H9 (cell line): ENCODE measurements at regions not wholly inside any gene's neighbourhood (a gene's known extent, or its start where the extent isn't known, plus 50 kb on each side); places are given as distances from the start of the nearest gene placed in this dataset.

ENCODE experiments used
- DNase-seq: peaks from one replicate; pipeline ENCODE4 v3.0.0-alpha.2; 2017
- H2AFZ ChIP-seq: one replicate; pipeline ENCODE4 v1.6.1; 2013; ENCODE audit warnings: mild to moderate bottlenecking, low read length, control low read depth, moderate library complexity
- H2AK5ac ChIP-seq: 2 replicates; pipeline ENCODE4 v1.6.1; 2013; ENCODE audit warnings: low read length, control low read depth, mixed read lengths; ENCODE audit not compliant: insufficient read length
- H2BK120ac ChIP-seq: one replicate; pipeline ENCODE4 v1.6.1; 2013; ENCODE audit warnings: low read depth, mild to moderate bottlenecking, low read length, control low read depth, inconsistent platforms; ENCODE audit not compliant: poor library complexity, severe bottlenecking
- H2BK12ac ChIP-seq: 2 replicates; pipeline ENCODE4 v1.6.1; 2013; ENCODE audit warnings: low read length, control low read depth, mixed read lengths, low read depth; ENCODE audit not compliant: insufficient read length
- H2BK15ac ChIP-seq: 2 replicates; pipeline ENCODE4 v1.6.1; 2013; ENCODE audit warnings: low read depth, low read length, control low read depth
- H2BK20ac ChIP-seq: one replicate; pipeline ENCODE4 v1.6.1; 2013; ENCODE audit warnings: low read depth, mild to moderate bottlenecking, low read length, control low read depth, inconsistent platforms; ENCODE audit not compliant: poor library complexity, severe bottlenecking
- H2BK5ac ChIP-seq: 2 replicates; pipeline ENCODE4 v1.6.1; 2013; ENCODE audit warnings: low read length, control low read depth, mixed read lengths; ENCODE audit not compliant: insufficient read length
- H3K14ac ChIP-seq: 2 replicates; pipeline ENCODE4 v1.6.1; 2013; ENCODE audit warnings: low read length, control low read depth; ENCODE audit not compliant: insufficient read depth
- H3K18ac ChIP-seq: 2 replicates; pipeline ENCODE4 v1.6.1; 2013; ENCODE audit warnings: low read depth, mild to moderate bottlenecking, mixed read lengths, low read length, control low read depth; ENCODE audit not compliant: insufficient read length
- H3K23ac ChIP-seq: 2 replicates; pipeline ENCODE4 v1.6.1; 2013; ENCODE audit warnings: low read length, control low read depth, mixed read lengths, low read depth; ENCODE audit not compliant: insufficient read length
- H3K23me2 ChIP-seq: 2 replicates; pipeline ENCODE4 v1.6.1; 2013; ENCODE audit warnings: low read depth, mild to moderate bottlenecking, mixed read lengths, low read length, control low read depth; ENCODE audit not compliant: insufficient read length, poor library complexity, severe bottlenecking
- H3K27ac ChIP-seq: 2 replicates; pipeline ENCODE4 v1.5.1; 2013; ENCODE audit warnings: low read length, control low read depth, mixed read lengths, low read depth; ENCODE audit not compliant: insufficient read length
- H3K27me3 ChIP-seq: 2 replicates; pipeline ENCODE4 v1.6.1; 2013; ENCODE audit warnings: low read length, control low read depth, inconsistent platforms; ENCODE audit not compliant: insufficient read depth
- H3K4ac ChIP-seq: 2 replicates; pipeline ENCODE4 v1.6.1; 2013; ENCODE audit warnings: low read depth, mild to moderate bottlenecking, control low read depth, inconsistent platforms, low read length, moderate library complexity
- H3K4me1 ChIP-seq: 2 replicates; pipeline ENCODE4 v1.6.1; 2013; ENCODE audit warnings: low read length, control low read depth, inconsistent platforms; ENCODE audit not compliant: insufficient read depth
- H3K4me2 ChIP-seq: 2 replicates; pipeline ENCODE4 v1.6.1; 2013; ENCODE audit warnings: low read length, control low read depth, mixed read lengths; ENCODE audit not compliant: insufficient read length, insufficient read depth
- H3K56ac ChIP-seq: 2 replicates; pipeline ENCODE4 v1.6.1; 2013; ENCODE audit warnings: low read depth, mild to moderate bottlenecking, mixed read lengths, low read length, control low read depth; ENCODE audit not compliant: insufficient read length
- H3K79me1 ChIP-seq: 2 replicates; pipeline ENCODE4 v1.6.1; 2013; ENCODE audit warnings: low read depth, mild to moderate bottlenecking, moderate library complexity, low read length, control low read depth, inconsistent platforms; ENCODE audit not compliant: insufficient read depth, poor library complexity, severe bottlenecking
- H3K79me2 ChIP-seq: 2 replicates; pipeline ENCODE4 v1.6.1; 2013; ENCODE audit warnings: low read length, control low read depth, inconsistent platforms; ENCODE audit not compliant: insufficient read depth
- H3K9ac ChIP-seq: 2 replicates; pipeline ENCODE4 v1.6.1; 2013; ENCODE audit warnings: low read length, control low read depth, mixed read lengths; ENCODE audit not compliant: insufficient read length; ENCODE audit errors: extremely low read depth
- H3K9me3 ChIP-seq: one replicate; pipeline ENCODE4 v1.6.1; 2013; ENCODE audit warnings: low read depth, low read length, inconsistent platforms; ENCODE audit not compliant: control insufficient read depth
- H3T11ph ChIP-seq: one replicate; pipeline ENCODE4 v1.6.1; 2013; ENCODE audit warnings: mild to moderate bottlenecking, low read length, control low read depth, inconsistent platforms
- H4K20me1 ChIP-seq: one replicate; pipeline ENCODE4 v1.6.1; 2013; ENCODE audit not compliant: control insufficient read depth, insufficient read length, insufficient read depth
- H4K5ac ChIP-seq: 2 replicates; pipeline ENCODE4 v1.6.1; 2013; ENCODE audit warnings: low read depth, mild to moderate bottlenecking, mixed read lengths, low read length, control low read depth; ENCODE audit not compliant: insufficient read length
- H4K8ac ChIP-seq: replicated peaks from 2 replicates; pipeline ENCODE4 v1.6.1; 2013; ENCODE audit warnings: low read length, control low read depth, mixed read lengths, low read depth; ENCODE audit not compliant: insufficient read length
- H4K91ac ChIP-seq: 2 replicates; pipeline ENCODE4 v1.6.1; 2013; ENCODE audit warnings: low read depth, mild to moderate bottlenecking, moderate library complexity, mixed read lengths, low read length, control low read depth; ENCODE audit not compliant: insufficient read length
- H3K27ac Mint-ChIP-seq, 3 experiments: 2 replicates in 2 of 3; 3 replicates in 1 of 3; pipeline ENCODE4 v1.8.0; 2020 to 2021; ENCODE audit warnings: mixed read lengths in 3 of 3, mild to moderate bottlenecking in 1 of 3, moderate library complexity in 1 of 3
- H3K27me3 Mint-ChIP-seq: 2 replicates; pipeline ENCODE4 v1.8.0; 2021; ENCODE audit warnings: low read depth, mild to moderate bottlenecking, moderate library complexity, mixed read lengths
- H3K36me3 Mint-ChIP-seq, 3 experiments: 2 replicates in 2 of 3; 3 replicates in 1 of 3; pipeline ENCODE4 v1.8.0; 2020 to 2021; ENCODE audit warnings: low read depth in 3 of 3, mixed read lengths in 3 of 3; ENCODE audit not compliant: insufficient read depth in 1 of 3
- H3K4me1 Mint-ChIP-seq, 2 experiments: 2 replicates each; pipeline ENCODE4 v1.8.0; 2020; ENCODE audit warnings: mixed read lengths in 2 of 2
- H3K4me3 Mint-ChIP-seq, 2 experiments: 2 replicates in 1 of 2; 3 replicates in 1 of 2; pipeline ENCODE4 v1.8.0; 2020 to 2021; ENCODE audit warnings: mild to moderate bottlenecking in 2 of 2, mixed read lengths in 2 of 2, moderate library complexity in 1 of 2
- H3K9me3 Mint-ChIP-seq, 2 experiments: 2 replicates in 1 of 2; 3 replicates in 1 of 2; pipeline ENCODE4 v1.8.0; 2020; ENCODE audit warnings: mild to moderate bottlenecking in 2 of 2, mixed read lengths in 2 of 2, moderate library complexity in 1 of 2
- WGBS: extraction: QIAGEN DNeasy Blood & Tissue Kit; methylation state at CpG from one replicate; pipeline ENCODE4 v1.1.7; 2013; ENCODE audit warnings: missing lambda C conversion rate, low lambda C conversion rate, mixed read lengths; ENCODE audit not compliant: insufficient read length; ENCODE audit errors: extremely low coverage; 5-methylcytosine and 5-hydroxymethylcytosine counted together
- TF ChIP-seq, protein P1 (sequence below): fragments of 200-600 bp; sonication (generic); conservative IDR thresholded peaks from 3 replicates; pipeline ENCODE4 v1.8.0; 2021; ENCODE audit warnings: antibody characterized with exemption, mild to moderate bottlenecking

- WGBS: no CpG with 5 or more reads among the region's 5 CpGs
Observed at GRCh38 chr5:135635451-135635850, 56.7 kb upstream of the CXCL14 start.

More at GRCh38 chr5:135635451-135635850, 56.7 kb upstream of the CXCL14 start:
- no peaks in the 10 kb centered on the region; the same call in 1 of the 2 replicates for H3K27me3 Mint-ChIP-seq
- H3K56ac ChIP-seq: no peak overlapping the region
- H2BK5ac ChIP-seq: no peak overlapping the region
- no peak overlapping the region for H3K18ac ChIP-seq
- no peaks in the 10 kb centered on the region for H3K79me1 ChIP-seq
- no peak overlapping the region for H4K8ac ChIP-seq
- no peak overlapping the region for H3T11ph ChIP-seq
- H3K4me3 Mint-ChIP-seq: no peak overlapping the region
- H2BK12ac ChIP-seq: no peak overlapping the region
- H3K36me3 Mint-ChIP-seq: no peaks in the 10 kb centered on the region
- no peak overlapping the region for H4K5ac ChIP-seq
- no peak overlapping the region for H2BK15ac ChIP-seq
- no peak overlapping the region for H2AFZ ChIP-seq
- H3K23ac ChIP-seq: no peak overlapping the region
- no peak overlapping the region for H3K4me2 ChIP-seq
- H3K27ac ChIP-seq: no peak overlapping the region
- no peak overlapping the region for H3K27ac Mint-ChIP-seq
- H3K23me2 ChIP-seq: no peaks in the 10 kb centered on the region
- no peak overlapping the region for H2BK20ac ChIP-seq
- no peaks in the 10 kb centered on the region for H3K4me1 ChIP-seq
- DNase-seq: no peak
- no peak overlapping the region for H4K91ac ChIP-seq
- no peaks in the 10 kb centered on the region for H3K27me3 ChIP-seq
- H3K4ac ChIP-seq: no peak overlapping the region
- H2AK5ac ChIP-seq: no peak overlapping the region
- no peaks in the 10 kb centered on the region for H3K9me3 ChIP-seq
- no peak overlapping the region for H3K9ac ChIP-seq
- H4K20me1 ChIP-seq: no peaks in the 10 kb centered on the region
- H3K14ac ChIP-seq: no peak overlapping the region
- no peaks in the 10 kb centered on the region for H3K9me3 Mint-ChIP-seq
- H3K4me1 Mint-ChIP-seq: peaks cover 0 to 6% of the 10 kb centered on the region in 2 experiments; a peak in 1 of 4 replicates
- TF ChIP-seq, protein P1, sequence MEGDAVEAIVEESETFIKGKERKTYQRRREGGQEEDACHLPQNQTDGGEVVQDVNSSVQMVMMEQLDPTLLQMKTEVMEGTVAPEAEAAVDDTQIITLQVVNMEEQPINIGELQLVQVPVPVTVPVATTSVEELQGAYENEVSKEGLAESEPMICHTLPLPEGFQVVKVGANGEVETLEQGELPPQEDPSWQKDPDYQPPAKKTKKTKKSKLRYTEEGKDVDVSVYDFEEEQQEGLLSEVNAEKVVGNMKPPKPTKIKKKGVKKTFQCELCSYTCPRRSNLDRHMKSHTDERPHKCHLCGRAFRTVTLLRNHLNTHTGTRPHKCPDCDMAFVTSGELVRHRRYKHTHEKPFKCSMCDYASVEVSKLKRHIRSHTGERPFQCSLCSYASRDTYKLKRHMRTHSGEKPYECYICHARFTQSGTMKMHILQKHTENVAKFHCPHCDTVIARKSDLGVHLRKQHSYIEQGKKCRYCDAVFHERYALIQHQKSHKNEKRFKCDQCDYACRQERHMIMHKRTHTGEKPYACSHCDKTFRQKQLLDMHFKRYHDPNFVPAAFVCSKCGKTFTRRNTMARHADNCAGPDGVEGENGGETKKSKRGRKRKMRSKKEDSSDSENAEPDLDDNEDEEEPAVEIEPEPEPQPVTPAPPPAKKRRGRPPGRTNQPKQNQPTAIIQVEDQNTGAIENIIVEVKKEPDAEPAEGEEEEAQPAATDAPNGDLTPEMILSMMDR: no peak
- H3K79me2 ChIP-seq: no peaks in the 10 kb centered on the region
- no peak overlapping the region for H2BK120ac ChIP-seq
